Esophagus (tissue), 2 donors: ENCODE measurements at regions not wholly inside any gene's neighbourhood (a gene's known extent, or its start where the extent isn't known, plus 50 kb on each side); places are given as distances from the start of the nearest gene placed in this dataset.

Source experiments
- H3K27ac ChIP-seq, 2 donors: one replicate each; pipeline ENCODE4 v1.5.1; 2013; ENCODE audit warnings: low read depth in 2 of 2, mild to moderate bottlenecking in 2 of 2, inconsistent platforms in 1 of 2, low read length in 1 of 2, moderate library complexity in 1 of 2
- H3K27me3 ChIP-seq, 2 donors: one replicate each; pipeline ENCODE4 v1.6.1; 2013; ENCODE audit warnings: low read length in 2 of 2, control low read depth in 1 of 2, mild to moderate bottlenecking in 1 of 2; ENCODE audit not compliant: insufficient read depth in 2 of 2, control insufficient read depth in 1 of 2
- H3K36me3 ChIP-seq, 2 donors: one replicate each; pipeline ENCODE4 v1.6.1; 2013; ENCODE audit warnings: low read length in 1 of 2; ENCODE audit not compliant: control insufficient read depth in 2 of 2, insufficient read depth in 2 of 2
- H3K4me1 ChIP-seq, 2 donors: one replicate each; pipeline ENCODE4 v1.6.1; 2013; ENCODE audit warnings: low read length in 1 of 2; ENCODE audit not compliant: control insufficient read depth in 2 of 2, insufficient read depth in 2 of 2
- H3K4me3 ChIP-seq, 2 donors: one replicate each; pipeline ENCODE4 v1.5.1; 2013; ENCODE audit warnings: low read length in 2 of 2, mild to moderate bottlenecking in 2 of 2, low read depth in 1 of 2, moderate library complexity in 1 of 2
- H3K9me3 ChIP-seq, 2 donors: one replicate each; pipeline ENCODE4 v1.6.1; 2013; ENCODE audit warnings: mild to moderate bottlenecking in 2 of 2, low read depth in 1 of 2, low read length in 1 of 2, moderate library complexity in 1 of 2; ENCODE audit not compliant: control insufficient read depth in 2 of 2, insufficient read depth in 1 of 2
- WGBS, 2 donors: extraction: QIAGEN DNeasy Blood & Tissue Kit; methylation state at CpG; one replicate each; pipeline ENCODE4 v1.1.7; 2013; 5-methylcytosine and 5-hydroxymethylcytosine counted together
- donor health status: healthy with polysubstance abuse.
- donor health status: Bipolar disorder and iron deficiency.

- no peaks in the 10 kb centered on the region for H3K27me3 ChIP-seq
- H3K4me1 ChIP-seq, result no peaks in the 10 kb centered on the region
- H3K9me3 ChIP-seq, result no peaks in the 10 kb centered on the region
- H3K36me3 ChIP-seq, result no peaks in the 10 kb centered on the region
- 58% methylated on average over 4 of the region's 4 CpGs for WGBS, 2 donors
- no peak overlapping the region for H3K4me3 ChIP-seq
- H3K27ac ChIP-seq, result no peak overlapping the region
These were observed 69.9 kb downstream of the IRX5 start for GRCh38 chr16:55000595-55000994.

GRCh38 chr16:55001931-55002330 is 71.3 kb downstream of the IRX5 start:
- no peak overlapping the region for H3K4me3 ChIP-seq
- H3K27ac ChIP-seq, result no peak overlapping the region
- no peaks in the 10 kb centered on the region for H3K4me1 ChIP-seq
- no peaks in the 10 kb centered on the region for H3K9me3 ChIP-seq
- H3K36me3 ChIP-seq, result no peaks in the 10 kb centered on the region
- H3K27me3 ChIP-seq, result no peaks in the 10 kb centered on the region
- 68 to 73% methylated on average over 1 of the region's 1 CpG for WGBS, 2 donors

- Histone ChIP-seq H3K27me3 (no peaks in the 10 kb centered on the region), H3K4me1 (no peaks in the 10 kb centered on the region)
- WGBS, 2 donors, result 72 to 78% methylated on average over 5 of the region's 5 CpGs
These were observed 71.8 kb downstream of the IRX5 start for GRCh38 chr16:55002419-55002818.

GRCh38 chr16:55003306-55003705 is 72.6 kb downstream of the IRX5 start:
- Histone ChIP-seq H3K27me3 (no peaks in the 10 kb centered on the region), H3K27ac (no peak overlapping the region), H3K36me3 (no peaks in the 10 kb centered on the region), H3K9me3 (no peaks in the 10 kb centered on the region), H3K4me3 (no peak overlapping the region), H3K4me1 (no peaks in the 10 kb centered on the region)
- WGBS, 2 donors, result 66 to 70% methylated on average over 2 of the region's 2 CpGs

More at GRCh38 chr16:55002419-55002818, 71.8 kb downstream of the IRX5 start:
- Histone ChIP-seq H3K9me3 (no peaks in the 10 kb centered on the region), H3K27ac (no peak overlapping the region), H3K36me3 (no peaks in the 10 kb centered on the region), H3K4me3 (no peak overlapping the region)

GRCh38 chr16:55003916-55004315 is 73.3 kb downstream of the IRX5 start:
- no peak overlapping the region for H3K4me3 ChIP-seq
- no peaks in the 10 kb centered on the region for H3K9me3 ChIP-seq
- H3K4me1 ChIP-seq, result no peaks in the 10 kb centered on the region
- H3K27ac ChIP-seq, result no peak overlapping the region
- 85 to 87% methylated on average over 12 of the region's 12 CpGs for WGBS, 2 donors
- no peaks in the 10 kb centered on the region for H3K36me3 ChIP-seq
- H3K27me3 ChIP-seq, result no peaks in the 10 kb centered on the region

GRCh38 chr16:55007504-55007903 is 76.8 kb downstream of the IRX5 start:
- Histone ChIP-seq H3K9me3 (no peaks in the 10 kb centered on the region), H3K4me3 (no peak overlapping the region), H3K4me1 (no peaks in the 10 kb centered on the region), H3K27ac (no peak overlapping the region), H3K36me3 (no peaks in the 10 kb centered on the region), H3K27me3 (no peaks in the 10 kb centered on the region)
- WGBS, 2 donors, result 84% methylated on average over 8 of the region's 8 CpGs

GRCh38 chr16:55008836-55009510 is 78.3 kb downstream of the IRX5 start:
- H3K27ac ChIP-seq, result no peak overlapping the region
- WGBS, 2 donors, result 89 to 92% methylated on average over 15 of the region's 15 CpGs
- no peaks in the 10 kb centered on the region for H3K9me3 ChIP-seq
- no peaks in the 10 kb centered on the region for H3K27me3 ChIP-seq
- H3K36me3 ChIP-seq, result no peaks in the 10 kb centered on the region
- H3K4me3 ChIP-seq, result no peak overlapping the region
- H3K4me1 ChIP-seq, result no peaks in the 10 kb centered on the region

GRCh38 chr16:55009581-55009980 is 78.9 kb downstream of the IRX5 start:
- Histone ChIP-seq H3K4me3 (no peak overlapping the region), H3K9me3 (no peaks in the 10 kb centered on the region), H3K36me3 (no peaks in the 10 kb centered on the region), H3K4me1 (no peaks in the 10 kb centered on the region), H3K27ac (no peak overlapping the region), H3K27me3 (no peaks in the 10 kb centered on the region)
- WGBS, 2 donors, result 73 to 77% methylated on average over 10 of the region's 10 CpGs

- H3K36me3 ChIP-seq, result no peaks in the 10 kb centered on the region
- H3K4me3 ChIP-seq, result no peak overlapping the region
- no peaks in the 10 kb centered on the region for H3K9me3 ChIP-seq
- H3K4me1 ChIP-seq, result no peaks in the 10 kb centered on the region
- H3K27ac ChIP-seq, result no peak overlapping the region
- H3K27me3 ChIP-seq, result no peaks in the 10 kb centered on the region
- WGBS, 2 donors, result 73 to 76% methylated on average over 14 of the region's 14 CpGs
These were observed 80.0 kb downstream of the IRX5 start for GRCh38 chr16:55010492-55011160.

GRCh38 chr16:55012362-55012761 is 81.7 kb downstream of the IRX5 start:
- H3K27me3 ChIP-seq, result no peaks in the 10 kb centered on the region
- H3K4me1 ChIP-seq, result no peaks in the 10 kb centered on the region
- no peak overlapping the region for H3K27ac ChIP-seq
- H3K4me3 ChIP-seq, result no peak overlapping the region
- no peaks in the 10 kb centered on the region for H3K36me3 ChIP-seq
- 66 to 68% methylated on average over 2 of the region's 2 CpGs for WGBS, 2 donors
- no peaks in the 10 kb centered on the region for H3K9me3 ChIP-seq
